ENCODE measurements at regions not wholly inside any gene's neighbourhood (a gene's known extent, or its start where the extent isn't known, plus 50 kb on each side); places are given as distances from the start of the nearest gene placed in this dataset.

GRCh38 chr21:27477296-27477695, 510.4 kb upstream of the ADAMTS5 start:
- no peak for TF ChIP-seq CTCF (IDR thresholded peaks at IDR 0.05)
- no peak for TF ChIP-seq POLR2AphosphoS5 (IDR thresholded peaks at IDR 0.05; ENCODE audit: low read depth, low read length)
- TF ChIP-seq SIN3A (IDR thresholded peaks at IDR 0.05; ENCODE audit: borderline replicate concordance, insufficient read depth, low read depth, low read length) = no peak
- TF ChIP-seq TCF7L2 (IDR thresholded peaks at IDR 0.05; ENCODE audit: low read depth, low read length) = no peak
